Right lung (tissue), 2 donors: ENCODE measurements at regions not wholly inside any gene's neighbourhood (a gene's known extent, or its start where the extent isn't known, plus 50 kb on each side); places are given as distances from the start of the nearest gene placed in this dataset.

Experiments used
- DNase-seq, 2 donors: peaks; one replicate each; pipeline ENCODE4 v3.0.0-alpha.2; 2013

GRCh38 chr22:48753752-48754517, 1073.7 kb downstream of the BRD1 start:
- DNase-seq: no peak

GRCh38 chr22:48753381-48753730, 1074.3 kb downstream of the BRD1 start:
- no peak for DNase-seq

- DNase-seq: no peak
Observed at GRCh38 chr22:48752451-48753380, 1075.0 kb downstream of the BRD1 start.

GRCh38 chr22:48751539-48752437, 1075.9 kb downstream of the BRD1 start:
- DNase-seq: no peak

GRCh38 chr22:48750826-48751440, 1076.7 kb downstream of the BRD1 start:
- no peak for DNase-seq

- DNase-seq: no peak
Observed at GRCh38 chr22:48750282-48750681, 1077.4 kb downstream of the BRD1 start.

- DNase-seq: no peak
Observed at GRCh38 chr22:48749555-48750227, 1078.0 kb downstream of the BRD1 start.

GRCh38 chr22:48748860-48749554, 1078.7 kb downstream of the BRD1 start:
- no peak for DNase-seq

- no peak for DNase-seq
Observed at GRCh38 chr22:48748113-48748859, 1079.4 kb downstream of the BRD1 start.

GRCh38 chr22:48746789-48747425, 1080.8 kb downstream of the BRD1 start:
- DNase-seq: no peak

GRCh38 chr22:48745842-48746788, 1081.6 kb downstream of the BRD1 start:
- DNase-seq: no peak

- no peak for DNase-seq
Observed at GRCh38 chr22:48744967-48745841, 1082.5 kb downstream of the BRD1 start.

GRCh38 chr22:48744283-48744641, 1083.4 kb downstream of the BRD1 start:
- DNase-seq: no peak

- DNase-seq: no peak
Observed at GRCh38 chr22:48743601-48744282, 1083.9 kb downstream of the BRD1 start.

- no peak for DNase-seq
Observed at GRCh38 chr22:48742556-48743343, 1084.9 kb downstream of the BRD1 start.
